Panc1 (cell line): ENCODE measurements at regions not wholly inside any gene's neighbourhood (a gene's known extent, or its start where the extent isn't known, plus 50 kb on each side); places are given as distances from the start of the nearest gene placed in this dataset.
"Not testable (repeated sequence)": the region's sequence is repeated elsewhere in the genome, so short reads cannot be mapped to it uniquely, and the experiment has no call there.

Experiments
- POLR2AphosphoS5 ChIP-seq: IDR thresholded peaks from 2 replicates; pipeline ENCODE4 v1.6.1; 2012; ENCODE audit warnings: mild to moderate bottlenecking, low read depth, low read length, moderate library complexity
- SIN3A ChIP-seq: IDR thresholded peaks from 2 replicates; pipeline ENCODE4 v1.6.1; 2012; ENCODE audit warnings: low read depth, mild to moderate bottlenecking, low read length, moderate library complexity, borderline replicate concordance; ENCODE audit not compliant: insufficient read depth
- TF ChIP-seq, protein P1 (sequence below): fragments of 450-650 bp; IDR thresholded peaks from 2 replicates; pipeline ENCODE4 v1.5.1; 2017; ENCODE audit warnings: mild to moderate bottlenecking
- TF ChIP-seq, protein P2 (sequence below), 2 experiments: IDR thresholded peaks; 2 replicates each; pipeline ENCODE4 v1.6.1; 2011 to 2012; ENCODE audit warnings: low read depth in 2 of 2, control low read depth in 1 of 2, low read length in 1 of 2, mild to moderate bottlenecking in 1 of 2, moderate library complexity in 1 of 2; ENCODE audit not compliant: insufficient read depth in 1 of 2

DNA sequence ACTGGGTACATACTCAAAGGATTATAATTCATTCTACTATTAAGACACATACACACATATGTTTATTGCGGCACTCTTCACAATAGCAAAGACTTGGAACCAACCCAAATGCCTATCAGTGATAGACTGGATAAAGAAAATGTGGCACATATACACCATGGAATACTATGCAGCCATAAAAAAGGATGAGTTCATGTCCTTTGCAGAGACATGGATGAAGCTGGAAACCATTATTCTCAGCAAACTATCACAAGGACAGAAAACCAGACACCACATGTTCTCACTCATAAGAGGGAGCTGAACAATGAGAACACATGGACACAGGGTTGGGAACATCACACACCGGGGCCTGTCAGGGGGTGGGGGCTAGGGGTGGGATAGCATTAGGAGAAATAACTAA is 101.9 kb upstream of the CCDC71L start:
- TF ChIP-seq, protein P1, sequence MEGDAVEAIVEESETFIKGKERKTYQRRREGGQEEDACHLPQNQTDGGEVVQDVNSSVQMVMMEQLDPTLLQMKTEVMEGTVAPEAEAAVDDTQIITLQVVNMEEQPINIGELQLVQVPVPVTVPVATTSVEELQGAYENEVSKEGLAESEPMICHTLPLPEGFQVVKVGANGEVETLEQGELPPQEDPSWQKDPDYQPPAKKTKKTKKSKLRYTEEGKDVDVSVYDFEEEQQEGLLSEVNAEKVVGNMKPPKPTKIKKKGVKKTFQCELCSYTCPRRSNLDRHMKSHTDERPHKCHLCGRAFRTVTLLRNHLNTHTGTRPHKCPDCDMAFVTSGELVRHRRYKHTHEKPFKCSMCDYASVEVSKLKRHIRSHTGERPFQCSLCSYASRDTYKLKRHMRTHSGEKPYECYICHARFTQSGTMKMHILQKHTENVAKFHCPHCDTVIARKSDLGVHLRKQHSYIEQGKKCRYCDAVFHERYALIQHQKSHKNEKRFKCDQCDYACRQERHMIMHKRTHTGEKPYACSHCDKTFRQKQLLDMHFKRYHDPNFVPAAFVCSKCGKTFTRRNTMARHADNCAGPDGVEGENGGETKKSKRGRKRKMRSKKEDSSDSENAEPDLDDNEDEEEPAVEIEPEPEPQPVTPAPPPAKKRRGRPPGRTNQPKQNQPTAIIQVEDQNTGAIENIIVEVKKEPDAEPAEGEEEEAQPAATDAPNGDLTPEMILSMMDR, result not testable (repeated sequence)
- not testable (repeated sequence) for TF ChIP-seq SIN3A, POLR2AphosphoS5
- TF ChIP-seq, protein P2, sequence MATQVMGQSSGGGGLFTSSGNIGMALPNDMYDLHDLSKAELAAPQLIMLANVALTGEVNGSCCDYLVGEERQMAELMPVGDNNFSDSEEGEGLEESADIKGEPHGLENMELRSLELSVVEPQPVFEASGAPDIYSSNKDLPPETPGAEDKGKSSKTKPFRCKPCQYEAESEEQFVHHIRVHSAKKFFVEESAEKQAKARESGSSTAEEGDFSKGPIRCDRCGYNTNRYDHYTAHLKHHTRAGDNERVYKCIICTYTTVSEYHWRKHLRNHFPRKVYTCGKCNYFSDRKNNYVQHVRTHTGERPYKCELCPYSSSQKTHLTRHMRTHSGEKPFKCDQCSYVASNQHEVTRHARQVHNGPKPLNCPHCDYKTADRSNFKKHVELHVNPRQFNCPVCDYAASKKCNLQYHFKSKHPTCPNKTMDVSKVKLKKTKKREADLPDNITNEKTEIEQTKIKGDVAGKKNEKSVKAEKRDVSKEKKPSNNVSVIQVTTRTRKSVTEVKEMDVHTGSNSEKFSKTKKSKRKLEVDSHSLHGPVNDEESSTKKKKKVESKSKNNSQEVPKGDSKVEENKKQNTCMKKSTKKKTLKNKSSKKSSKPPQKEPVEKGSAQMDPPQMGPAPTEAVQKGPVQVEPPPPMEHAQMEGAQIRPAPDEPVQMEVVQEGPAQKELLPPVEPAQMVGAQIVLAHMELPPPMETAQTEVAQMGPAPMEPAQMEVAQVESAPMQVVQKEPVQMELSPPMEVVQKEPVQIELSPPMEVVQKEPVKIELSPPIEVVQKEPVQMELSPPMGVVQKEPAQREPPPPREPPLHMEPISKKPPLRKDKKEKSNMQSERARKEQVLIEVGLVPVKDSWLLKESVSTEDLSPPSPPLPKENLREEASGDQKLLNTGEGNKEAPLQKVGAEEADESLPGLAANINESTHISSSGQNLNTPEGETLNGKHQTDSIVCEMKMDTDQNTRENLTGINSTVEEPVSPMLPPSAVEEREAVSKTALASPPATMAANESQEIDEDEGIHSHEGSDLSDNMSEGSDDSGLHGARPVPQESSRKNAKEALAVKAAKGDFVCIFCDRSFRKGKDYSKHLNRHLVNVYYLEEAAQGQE (IDR thresholded peaks at IDR 0.05; ENCODE audit: insufficient read depth in 1 of 2, low read depth in 2 of 2, low read length in 1 of 2), result not testable (repeated sequence)
